K562 (cell line): ENCODE measurements at regions not wholly inside any gene's neighbourhood (a gene's known extent, or its start where the extent isn't known, plus 50 kb on each side); places are given as distances from the start of the nearest gene placed in this dataset.
A peak's percentile ranks its signal among the peaks of the same experiment; 100 is the strongest.

Source experiments
- ATAC-seq: fragments of 200-7000 bp; cut with Tn5 transposase; 3 replicates; pipeline ENCODE4 v1.9.1; 2020; ENCODE audit warnings: moderate library complexity
- BruUV-seq: library from RNA; stranded (reverse); fragments of 400-500 nt; replicated peaks from 2 replicates; lab custom pipeline; 2021; lab: Mats Ljungman, UMichigan
- CTCF ChIA-PET: fragments of 300-600 bp; formaldehyde crosslinking; extraction: SDS; loops from one replicate; lab custom pipeline; 2021; ENCODE audit warnings: low intra/inter-chr PET ratio; lab: Yijun Ruan, JAX
- POLR2A ChIA-PET: fragments of 300-600, 350-650 bp; sonication (Branson Sonifier 250); formaldehyde crosslinking; extraction: SDS; loops from one replicate; lab custom pipeline; 2021; ENCODE audit warnings: antibody characterized with exemption, inconsistent platforms; lab: Yijun Ruan, JAX
- DNase-seq, 4 experiments: peaks; one replicate each; pipeline versions ENCODE4 v3.0.0 to v3.0.0-alpha.2; 2011 to 2018; ENCODE audit warnings: low spot score in 3 of 4, mixed read lengths in 3 of 4; ENCODE audit errors: extremely low read depth in 1 of 4
- FAIRE-seq: peaks from 2 replicates; lab custom pipeline; 2011; peaks lifted over from hg19 to GRCh38; lab: Jason Lieb, UNC
- H2AFZ ChIP-seq: 2 replicates; pipeline ENCODE4 v1.6.0; 2011; ENCODE audit warnings: low read depth, low read length, control low read depth, inconsistent platforms
- H3K27ac ChIP-seq: fragments of 200-600 bp; 3 replicates; pipeline ENCODE4 v1.8.0; 2011; ENCODE audit warnings: low read depth, mild to moderate bottlenecking, control low read depth, inconsistent platforms, low read length, moderate library complexity, mixed read lengths; ENCODE audit errors: extremely low read depth
- H3K27me3 ChIP-seq, 2 experiments: fragments of 300-600 bp in 1 of 2; 2 replicates in 1 of 2; 3 replicates in 1 of 2; pipeline versions ENCODE4 v1.6.0 to v1.8.0; 2011; ENCODE audit warnings: inconsistent platforms in 2 of 2, low read length in 2 of 2, mild to moderate bottlenecking in 1 of 2, mixed read lengths in 1 of 2, moderate library complexity in 1 of 2; ENCODE audit not compliant: control insufficient read depth in 2 of 2, insufficient read depth in 2 of 2
- H3K36me3 ChIP-seq: fragments of 300-600 bp; 3 replicates; pipeline ENCODE4 v1.8.0; 2011; ENCODE audit warnings: mild to moderate bottlenecking, low read length, inconsistent platforms; ENCODE audit not compliant: control insufficient read depth, insufficient read depth
- H3K4me1 ChIP-seq, 2 experiments: fragments of 200-600 bp in 1 of 2; replicated peaks in 1 of 2; 2 replicates in 1 of 2; 3 replicates in 1 of 2; pipeline versions ENCODE4 v1.5.1 to v1.8.0; 2011; ENCODE audit warnings: inconsistent platforms in 2 of 2, low read length in 2 of 2, mild to moderate bottlenecking in 1 of 2, mixed read lengths in 1 of 2, moderate library complexity in 1 of 2; ENCODE audit not compliant: control insufficient read depth in 2 of 2, insufficient read depth in 2 of 2
- H3K4me2 ChIP-seq: 2 replicates; pipeline ENCODE4 v1.6.1; 2011; ENCODE audit warnings: low read length, control low read depth, inconsistent platforms, mixed read lengths; ENCODE audit not compliant: insufficient read depth
- H3K4me3 ChIP-seq: fragments of 200-600 bp; sonication (generic), shearing (Covaris generic); 2 replicates; pipeline ENCODE4 v1.5.1; 2016; ENCODE audit warnings: control low read depth, inconsistent platforms
- H3K79me2 ChIP-seq: fragments of 200-600 bp; 3 replicates; pipeline ENCODE4 v1.8.0; 2011; ENCODE audit warnings: low read length, inconsistent platforms; ENCODE audit not compliant: control insufficient read depth, insufficient read depth
- H3K9ac ChIP-seq, 2 experiments: 2 replicates each; pipeline versions ENCODE4 v1.6.0 to v1.6.1; 2011; ENCODE audit warnings: low read depth in 2 of 2, low read length in 2 of 2, control low read depth in 1 of 2, inconsistent platforms in 1 of 2, mild to moderate bottlenecking in 1 of 2, mixed read lengths in 1 of 2; ENCODE audit not compliant: insufficient read depth in 1 of 2
- H3K9me1 ChIP-seq: one replicate; pipeline ENCODE4 v1.6.0; 2011; ENCODE audit warnings: inconsistent platforms, mild to moderate bottlenecking, low read length, moderate library complexity; ENCODE audit not compliant: control insufficient read depth, insufficient read depth
- H3K9me3 ChIP-seq: replicated peaks from 2 replicates; pipeline ENCODE4 v1.5.1; 2011; ENCODE audit warnings: low read depth, low read length, inconsistent platforms; ENCODE audit not compliant: control insufficient read depth, insufficient read depth
- H4K20me1 ChIP-seq: replicated peaks from 2 replicates; pipeline ENCODE4 v1.6.1; 2011; ENCODE audit warnings: low read length, inconsistent platforms, mixed read lengths; ENCODE audit not compliant: control insufficient read depth, insufficient read depth
- GABPB1 ChIP-seq: sonication (generic); formaldehyde crosslinking; IDR thresholded peaks from 2 replicates; pipeline ENCODE4 v1.8.0; 2022; ENCODE audit warnings: mild to moderate bottlenecking, missing genetic modification reagents
- KDM1A ChIP-seq, 2 experiments: fragments of 450-650 bp; IDR thresholded peaks; 2 replicates each; pipeline ENCODE4 v1.6.1; 2016; ENCODE audit warnings: mild to moderate bottlenecking in 2 of 2
- MTA1 ChIP-seq: fragments of 450-650 bp; IDR thresholded peaks from 2 replicates; pipeline ENCODE4 v1.6.1; 2017; ENCODE audit warnings: borderline replicate concordance
- NRF1 ChIP-seq, 2 experiments: fragments of 450-650 bp; IDR thresholded peaks in 1 of 2; conservative IDR thresholded peaks in 1 of 2; 2 replicates each; pipeline ENCODE4 v1.6.1; 2014; ENCODE audit warnings: mild to moderate bottlenecking in 2 of 2
- RFX5 ChIP-seq: IDR thresholded peaks from 2 replicates; pipeline ENCODE4 v1.6.1; 2011; ENCODE audit warnings: low read depth, mild to moderate bottlenecking, improper control_type of control experiment, low read length
- SMARCA5 ChIP-seq: fragments of 450-650 bp; IDR thresholded peaks from 2 replicates; pipeline ENCODE4 v1.6.1; 2016
- SP2 ChIP-seq: IDR thresholded peaks from 2 replicates; pipeline ENCODE4 v1.6.1; 2011; ENCODE audit warnings: mild to moderate bottlenecking, low read depth, low read length, moderate library complexity; ENCODE audit not compliant: poor library complexity, severe bottlenecking; ENCODE audit errors: extremely low read depth
- ZBED1 ChIP-seq: IDR thresholded peaks from 2 replicates; pipeline ENCODE4 v1.6.1; 2014
- ZNF165 ChIP-seq: fragments of 250-450 bp; sonication (Bioruptor Pico); IDR thresholded peaks from 2 replicates; pipeline ENCODE4 v1.4.0; 2020; ENCODE audit warnings: borderline replicate concordance
- ZNF583 ChIP-seq: fragments of 250-450 bp; sonication (Bioruptor Pico); IDR thresholded peaks from 2 replicates; pipeline ENCODE4 v1.4.0; 2020
- ZNF644 ChIP-seq: fragments of 200-800 bp; sonication (Bioruptor generic); IDR thresholded peaks from 2 replicates; pipeline ENCODE4 v1.6.1; 2016; ENCODE audit warnings: low read depth, missing genetic modification characterization, missing compliant biosample characterization
- ZNF696 ChIP-seq: fragments of 250-450 bp; sonication (Bioruptor Pico); conservative IDR thresholded peaks from 2 replicates; pipeline ENCODE4 v1.4.0; 2020; ENCODE audit warnings: mild to moderate bottlenecking, moderate library complexity
- WGBS: fragments of 100-300 bp; shearing (Covaris generic); methylation state at CpG from one replicate; pipeline ENCODE4 v1.1.6; 2016; ENCODE audit warnings: low coverage, mixed read lengths; ENCODE audit not compliant: insufficient coverage; ENCODE audit errors: missing lambda C conversion rate; 5-methylcytosine and 5-hydroxymethylcytosine counted together
- in situ Hi-C: fragments of 300-500 bp; cut with MboI; formaldehyde crosslinking; loops from 4 replicates; pipeline ENCODE4 v1.15.0; 2018; ENCODE audit warnings: inconsistent platforms, mixed read lengths
- intact Hi-C: fragments of 100-400 bp; cut with micrococcal nuclease; formaldehyde crosslinking; loops from 2 replicates; pipeline ENCODE4 v1.14.2; 2022
- TF ChIP-seq, protein P1 (sequence below): IDR thresholded peaks from 2 replicates; pipeline ENCODE4 v1.6.1; 2011; ENCODE audit warnings: borderline replicate concordance, low read depth, mild to moderate bottlenecking, moderate library complexity, low read length; ENCODE audit not compliant: insufficient read depth, poor library complexity, severe bottlenecking
- TF ChIP-seq, protein P2 (sequence below): sonication (generic); formaldehyde crosslinking; IDR thresholded peaks from 2 replicates; pipeline ENCODE4 v1.8.1; 2022; ENCODE audit warnings: missing genetic modification reagents

GRCh38 chr12:124448241-124448954, 119.0 kb downstream of the NCOR2 start:
- no peak for ATAC-seq
- Histone ChIP-seq H2AFZ (no peak overlapping the region), H3K27me3 (no peaks in the 10 kb centered on the region), H3K4me3 (no peak overlapping the region), H3K4me1 (peaks cover 0 to 22% of the 10 kb centered on the region in 2 experiments; a peak in 1 of 5 replicates), H3K9ac (no peak overlapping the region), H3K79me2 (no peaks in the 10 kb centered on the region), H3K4me2 (no peak overlapping the region), H3K9me3 (no peaks in the 10 kb centered on the region), H3K27ac (no peak overlapping the region), H3K36me3 (peaks cover 39% of the 10 kb centered on the region; the same call in 1 of the 3 replicates), H4K20me1 (0 out of 2 replicates have a peak, but pooled peaks cover 8% of the 10 kb centered on the region), H3K9me1 (peaks cover 2% of the 10 kb centered on the region)
- ChIA-PET CTCF (no interaction called here), POLR2A (interaction anchor here (0.7 kb wide), 1 partner anchor 18 kb away, joined by 3 read pairs; no protein-coding TSS in a partner anchor)
- FAIRE-seq: no peak
- BruUV-seq: no TSS peak
- DNase-seq: no peak
- WGBS: 93% methylated on average over 23 of the region's 23 CpGs
- intact Hi-C loops (no loop called here), in situ Hi-C loops (no loop called here)
- TF ChIP-seq GABPB1 (no peak), ZNF696 (CRISPR knock-in tag) (no peak), ZBED1 (no peak)

GRCh38 chr12:124446364-124446763, 121.0 kb downstream of the NCOR2 start:
- FAIRE-seq (no peak), DNase-seq (no peak), ATAC-seq (no peak)
- Histone ChIP-seq H3K27me3 (no peaks in the 10 kb centered on the region), H3K27ac (no peak overlapping the region), H2AFZ (no peak overlapping the region), H3K4me3 (no peak overlapping the region), H3K4me1 (peaks cover 0 to 15% of the 10 kb centered on the region in 2 experiments; a peak in 1 of 5 replicates), H3K4me2 (no peak overlapping the region), H4K20me1 (0 out of 2 replicates have a peak, but pooled peaks cover 8% of the 10 kb centered on the region), H3K9me3 (no peaks in the 10 kb centered on the region), H3K36me3 (peaks cover 41% of the 10 kb centered on the region; the same call in 1 of the 3 replicates), H3K9ac (peak overlapping the region in 1 of 2 experiments; percentile 64; a peak in 1 of 4 replicates), H3K9me1 (peaks cover 2% of the 10 kb centered on the region), H3K79me2 (no peaks in the 10 kb centered on the region)
- intact Hi-C loops: no loop called here
- POLR2A ChIA-PET: no interaction called here
- CTCF ChIA-PET: no interaction called here
- BruUV-seq: no TSS peak
- in situ Hi-C loops: no loop called here
- 96% methylated on average over 2 of the region's 2 CpGs for WGBS
- TF ChIP-seq RFX5 (no peak), MTA1 (no peak), SP2 (no peak), SMARCA5 (no peak), ZNF583 (no peak), NRF1 (conservative IDR thresholded peaks at IDR 0.05 in 1 of 2, IDR thresholded peaks at IDR 0.05 in 1 of 2) (no peak), ZNF644 (tag) (no peak), KDM1A (IDR thresholded peaks at IDR 0.05) (no peak), ZNF165 (CRISPR knock-in tag) (no peak)
- TF ChIP-seq, protein P1, sequence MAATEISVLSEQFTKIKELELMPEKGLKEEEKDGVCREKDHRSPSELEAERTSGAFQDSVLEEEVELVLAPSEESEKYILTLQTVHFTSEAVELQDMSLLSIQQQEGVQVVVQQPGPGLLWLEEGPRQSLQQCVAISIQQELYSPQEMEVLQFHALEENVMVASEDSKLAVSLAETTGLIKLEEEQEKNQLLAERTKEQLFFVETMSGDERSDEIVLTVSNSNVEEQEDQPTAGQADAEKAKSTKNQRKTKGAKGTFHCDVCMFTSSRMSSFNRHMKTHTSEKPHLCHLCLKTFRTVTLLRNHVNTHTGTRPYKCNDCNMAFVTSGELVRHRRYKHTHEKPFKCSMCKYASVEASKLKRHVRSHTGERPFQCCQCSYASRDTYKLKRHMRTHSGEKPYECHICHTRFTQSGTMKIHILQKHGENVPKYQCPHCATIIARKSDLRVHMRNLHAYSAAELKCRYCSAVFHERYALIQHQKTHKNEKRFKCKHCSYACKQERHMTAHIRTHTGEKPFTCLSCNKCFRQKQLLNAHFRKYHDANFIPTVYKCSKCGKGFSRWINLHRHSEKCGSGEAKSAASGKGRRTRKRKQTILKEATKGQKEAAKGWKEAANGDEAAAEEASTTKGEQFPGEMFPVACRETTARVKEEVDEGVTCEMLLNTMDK: no peak
- TF ChIP-seq, protein P2, sequence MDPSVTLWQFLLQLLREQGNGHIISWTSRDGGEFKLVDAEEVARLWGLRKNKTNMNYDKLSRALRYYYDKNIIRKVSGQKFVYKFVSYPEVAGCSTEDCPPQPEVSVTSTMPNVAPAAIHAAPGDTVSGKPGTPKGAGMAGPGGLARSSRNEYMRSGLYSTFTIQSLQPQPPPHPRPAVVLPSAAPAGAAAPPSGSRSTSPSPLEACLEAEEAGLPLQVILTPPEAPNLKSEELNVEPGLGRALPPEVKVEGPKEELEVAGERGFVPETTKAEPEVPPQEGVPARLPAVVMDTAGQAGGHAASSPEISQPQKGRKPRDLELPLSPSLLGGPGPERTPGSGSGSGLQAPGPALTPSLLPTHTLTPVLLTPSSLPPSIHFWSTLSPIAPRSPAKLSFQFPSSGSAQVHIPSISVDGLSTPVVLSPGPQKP: no peak
